HUDEP-2 (cell line): ENCODE measurements at regions not wholly inside any gene's neighbourhood (a gene's known extent, or its start where the extent isn't known, plus 50 kb on each side); places are given as distances from the start of the nearest gene placed in this dataset.

Source experiments
- DNase-seq, 76 experiments: peaks; one replicate each; lab custom pipeline; 2025; ENCODE audit not compliant: unreplicated experiment in 76 of 76; lab: John Stamatoyannopoulos, UW

DNA sequence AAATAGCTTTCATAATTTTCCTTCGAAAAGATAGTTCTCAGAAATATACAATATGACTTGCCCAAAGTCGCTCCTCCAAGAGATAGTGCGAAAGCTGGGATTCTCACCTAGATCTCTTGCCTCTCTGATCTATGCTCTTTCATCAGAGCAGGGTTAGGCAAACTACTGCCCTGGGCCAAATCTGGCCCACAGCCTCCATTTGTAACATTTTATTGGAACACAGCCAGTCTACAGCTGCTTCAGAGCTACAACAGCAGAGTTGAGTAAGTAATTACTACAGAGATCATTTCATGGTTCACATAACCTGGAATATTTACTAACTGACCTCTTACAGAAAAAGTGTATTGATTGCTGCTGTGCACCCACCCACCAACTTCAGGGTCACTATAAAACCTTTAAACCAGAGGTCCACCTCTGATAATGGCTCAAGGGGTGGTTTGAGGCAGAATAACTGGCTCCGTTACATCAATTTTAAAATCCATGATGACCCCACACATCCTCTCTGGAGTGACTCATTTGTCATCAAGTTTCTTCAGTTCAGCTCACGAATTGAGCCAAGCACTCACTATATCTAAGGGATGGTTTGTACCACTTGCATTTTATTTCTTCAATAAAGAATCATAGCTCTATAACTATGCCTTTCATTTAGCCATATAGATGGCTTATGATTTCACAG, 1019.0 kb downstream of the XPNPEP1 start:
- no peak for DNase-seq

GRCh38 chr10:108902619-108903285, 1020.6 kb downstream of the XPNPEP1 start:
- no peak for DNase-seq

DNA sequence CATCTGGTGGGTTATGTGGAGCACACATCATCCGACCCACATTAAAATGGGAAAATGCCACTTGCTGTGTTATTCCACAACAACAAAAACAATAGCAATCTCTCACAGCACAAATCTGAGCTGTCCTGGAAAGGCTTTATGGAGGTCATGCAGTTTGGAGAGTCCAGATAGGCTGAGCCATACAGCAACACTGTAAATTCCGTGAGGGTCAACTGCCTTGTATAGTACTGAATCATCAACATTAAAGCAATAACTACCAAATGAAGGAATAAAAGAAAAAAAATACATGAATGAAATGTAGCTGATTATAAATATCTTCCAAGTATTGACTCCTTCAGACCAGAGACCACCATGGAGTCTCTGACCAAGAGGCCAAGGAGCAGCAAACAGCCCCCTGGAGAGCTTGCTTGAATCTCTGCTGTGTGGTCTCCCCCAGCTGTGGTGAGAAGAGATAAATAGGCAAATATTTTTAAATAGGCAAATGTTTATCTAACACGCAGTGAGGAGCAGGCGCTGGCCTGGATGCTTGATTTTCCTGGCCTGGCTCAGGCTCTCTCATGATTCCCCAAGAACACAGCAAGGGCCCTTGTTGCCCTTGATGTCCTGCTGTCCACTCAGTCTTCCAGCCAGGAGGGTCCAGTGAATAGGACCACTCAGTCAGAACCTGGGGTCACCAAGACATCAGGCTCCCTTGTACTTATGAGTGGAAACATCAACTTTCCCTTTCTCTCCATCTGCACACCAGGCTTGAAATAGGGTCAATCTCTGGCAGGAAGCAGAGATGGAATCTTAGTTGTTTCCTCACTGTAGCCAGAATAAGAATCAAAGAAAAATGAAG, 1021.3 kb downstream of the XPNPEP1 start:
- DNase-seq: no peak

DNA sequence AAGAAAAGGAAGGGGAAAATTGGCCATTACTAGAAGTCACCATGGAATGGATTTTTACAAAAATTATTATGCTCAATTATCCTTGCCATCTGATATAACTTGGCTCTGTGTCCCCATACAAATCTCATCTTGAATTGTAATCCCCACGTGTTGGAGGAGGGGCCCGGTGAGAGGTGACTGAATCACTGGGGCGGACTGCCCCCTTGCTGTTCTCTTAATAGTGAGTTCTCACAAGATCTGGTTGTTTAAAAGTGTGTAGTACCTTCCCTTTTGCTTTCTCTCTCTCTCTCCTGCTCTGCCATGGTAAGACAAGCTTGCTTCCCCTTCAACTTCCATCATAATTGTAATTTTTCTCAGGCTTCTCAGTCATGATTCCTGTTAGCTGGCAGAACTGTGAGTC, 1023.6 kb downstream of the XPNPEP1 start:
- no peak for DNase-seq

GRCh38 chr10:108894402-108895301, 1028.7 kb downstream of the XPNPEP1 start:
- DNase-seq: no peak

DNA sequence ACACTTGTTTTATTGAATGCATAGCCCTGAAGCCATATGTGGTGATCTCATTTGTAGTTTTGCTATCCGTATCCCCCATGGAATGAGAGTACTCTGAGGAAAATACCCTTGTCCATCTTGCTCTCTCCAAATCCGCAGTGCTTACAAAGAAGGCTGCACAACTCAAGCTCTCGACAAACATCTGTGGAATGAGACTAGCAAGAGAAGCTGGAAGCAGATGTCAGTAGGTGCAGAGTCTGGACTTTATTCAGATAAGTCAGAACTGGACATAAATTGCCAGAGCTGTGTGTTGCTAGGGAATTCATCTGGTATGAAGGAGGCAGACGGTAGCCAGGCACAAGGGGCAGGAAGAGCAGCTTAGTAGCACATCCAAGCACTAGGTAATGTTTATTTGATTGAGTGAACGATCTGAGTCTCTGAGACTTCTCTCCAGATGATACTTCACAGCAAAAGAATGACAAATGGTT, 1046.2 kb downstream of the XPNPEP1 start:
- DNase-seq: no peak

GRCh38 chr10:108872854-108873253, 1050.5 kb downstream of the XPNPEP1 start:
- no peak for DNase-seq

GRCh38 chr10:108868881-108869280, 1054.4 kb downstream of the XPNPEP1 start:
- DNase-seq: no peak

- no peak for DNase-seq
These were observed 1060.5 kb downstream of the XPNPEP1 start for GRCh38 chr10:108862676-108863350.

- no peak for DNase-seq
These were observed 1062.0 kb downstream of the XPNPEP1 start for GRCh38 chr10:108861181-108861754.

DNA sequence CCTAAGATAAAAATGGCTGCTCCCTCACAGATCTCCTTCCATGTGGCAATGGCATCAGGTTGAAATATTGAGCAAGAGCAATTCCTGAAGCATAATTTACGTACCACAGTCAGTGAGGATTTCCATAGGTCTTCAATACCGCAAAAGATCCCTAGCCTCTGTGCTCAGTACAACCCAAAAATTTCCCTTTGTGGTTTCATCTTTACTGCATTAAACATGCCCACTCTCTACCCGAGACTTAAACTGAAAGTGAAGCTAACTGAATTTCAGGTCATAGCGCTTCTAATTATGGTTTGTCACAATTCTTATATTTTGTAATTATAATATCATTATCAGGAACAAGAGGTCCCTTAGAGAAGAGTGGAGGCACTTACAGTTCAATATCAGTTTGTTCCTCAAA, 1071.1 kb downstream of the XPNPEP1 start:
- DNase-seq: no peak

DNA sequence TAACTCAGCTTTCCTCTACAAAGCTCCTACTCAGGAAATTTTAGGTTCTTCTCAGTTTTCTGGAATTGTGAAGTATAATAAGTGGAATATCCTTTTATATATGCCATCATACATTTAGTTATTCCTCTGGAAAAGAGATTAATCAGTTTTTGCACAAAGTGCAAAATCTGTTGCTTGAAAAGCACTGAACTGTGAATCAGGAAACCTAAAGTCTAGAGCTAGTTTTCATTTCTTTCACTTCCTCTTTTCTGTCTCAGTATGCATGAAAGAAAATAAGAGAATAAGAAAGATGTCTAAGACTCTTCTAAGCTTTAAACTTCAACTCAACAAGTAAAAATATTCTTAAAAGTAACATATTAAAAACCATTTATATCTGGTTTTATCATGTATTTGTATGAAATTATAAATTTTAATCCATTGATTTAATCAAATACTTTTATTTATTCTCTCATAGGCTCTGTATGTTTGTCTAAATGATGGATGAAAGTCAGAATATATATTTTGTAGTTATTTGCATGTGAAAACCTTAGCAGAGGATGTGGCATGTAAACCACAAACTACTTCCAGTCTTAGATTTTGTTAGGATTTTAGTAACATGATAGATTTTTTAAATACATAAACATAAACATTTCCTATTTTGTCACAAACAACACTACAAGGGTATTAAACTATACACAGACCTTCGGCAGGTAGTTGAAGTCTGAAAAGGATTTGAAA, 1073.0 kb downstream of the XPNPEP1 start:
- no peak for DNase-seq

GRCh38 chr10:108849688-108850087, 1073.6 kb downstream of the XPNPEP1 start:
- DNase-seq: no peak

DNA sequence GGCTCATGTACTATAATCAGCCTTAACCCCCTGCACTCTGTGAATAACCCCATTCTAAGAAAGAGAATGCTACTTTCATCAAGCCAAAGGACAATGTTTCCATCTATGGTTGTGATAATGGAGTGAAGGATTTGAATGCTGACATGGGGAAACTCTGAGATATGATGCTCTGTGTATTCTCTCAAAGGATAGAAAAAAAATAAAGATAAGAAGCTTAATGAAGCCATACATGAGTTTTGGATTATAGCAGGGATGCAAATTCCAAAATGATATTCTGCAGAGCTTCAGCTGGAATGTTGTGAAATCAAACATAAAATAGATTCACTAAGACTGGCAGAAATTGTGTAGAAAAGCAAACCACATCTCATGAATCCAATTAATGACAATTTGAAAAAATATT, 1074.1 kb downstream of the XPNPEP1 start:
- DNase-seq: no peak

DNA sequence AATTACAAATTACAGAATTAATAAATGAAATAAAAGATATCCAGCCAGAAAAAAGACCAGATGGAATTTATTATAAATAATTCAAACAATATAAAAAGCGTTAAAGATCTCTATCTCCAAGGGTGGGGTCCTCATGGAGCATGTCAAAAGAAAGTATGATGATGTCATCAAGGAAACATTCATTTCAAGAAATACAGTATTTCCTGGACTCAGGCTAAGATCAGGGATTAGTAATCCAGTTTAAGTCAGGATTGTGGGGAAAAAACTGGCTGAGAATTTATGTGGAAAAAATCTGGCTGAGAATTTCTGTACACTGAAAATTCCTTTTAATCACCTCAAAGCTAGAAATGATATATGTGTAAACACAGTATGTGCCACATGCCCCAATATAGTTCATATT, 1075.3 kb downstream of the XPNPEP1 start:
- DNase-seq: no peak

GRCh38 chr10:108840944-108841343, 1082.4 kb downstream of the XPNPEP1 start:
- DNase-seq: no peak

DNA sequence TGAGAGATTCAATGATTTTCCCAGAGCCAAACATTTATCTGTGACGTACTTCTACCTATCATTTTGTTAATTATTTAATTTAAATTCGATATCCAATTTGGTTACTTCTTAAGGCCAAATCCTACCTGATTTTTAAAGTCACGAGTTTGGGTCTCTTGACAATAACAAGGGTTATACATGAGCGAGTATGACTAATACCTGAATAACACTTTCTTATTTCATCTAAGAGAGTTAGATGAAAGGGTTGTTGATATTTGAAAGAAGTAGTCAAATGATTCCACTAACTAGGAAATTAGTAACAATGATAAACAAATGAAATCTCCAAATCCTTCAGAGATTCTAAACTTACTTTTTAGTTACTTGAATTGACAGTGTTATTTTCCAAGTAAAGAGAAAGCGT, 1086.9 kb downstream of the XPNPEP1 start:
- no peak for DNase-seq

- DNase-seq: no peak
These were observed 1101.3 kb downstream of the XPNPEP1 start for GRCh38 chr10:108822026-108822425.

DNA sequence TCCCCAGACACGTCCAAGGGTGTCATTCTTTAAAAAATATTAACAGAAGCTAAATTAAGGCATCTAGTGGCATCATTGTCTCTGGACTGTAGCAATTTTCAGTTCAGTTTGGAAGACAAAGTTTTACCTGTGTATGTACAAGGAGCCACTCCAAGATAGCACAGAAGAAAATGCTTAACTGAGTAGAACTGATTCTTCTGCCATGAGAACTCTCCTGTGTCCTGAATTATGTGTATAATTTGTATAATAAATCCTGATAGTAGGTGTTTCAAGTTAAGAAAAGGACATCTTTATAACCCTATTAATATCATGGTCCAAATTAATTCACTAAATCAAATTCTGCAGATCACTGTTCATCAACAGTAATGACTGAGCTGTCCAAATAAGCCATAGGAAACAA, 1104.0 kb downstream of the XPNPEP1 start:
- DNase-seq: no peak
